CD14-positive monocyte (primary cell): ENCODE measurements at regions not wholly inside any gene's neighbourhood (a gene's known extent, or its start where the extent isn't known, plus 50 kb on each side); places are given as distances from the start of the nearest gene placed in this dataset.

ENCODE experiments used
- DNase-seq, 3 donors: peaks; one replicate each; pipeline ENCODE4 v3.0.0-alpha.2; 2011 to 2022
- H2AFZ ChIP-seq: 2 replicates; pipeline ENCODE4 v1.6.0; 2012; ENCODE audit warnings: mild to moderate bottlenecking, low read depth, low read length, inconsistent platforms; ENCODE audit not compliant: insufficient read depth, poor library complexity, severe bottlenecking
- H3K27ac ChIP-seq, 2 donors: 1 replicate in 1 of 2; 2 replicates in 1 of 2; pipeline ENCODE4 v1.5.1; 2012 to 2013; ENCODE audit warnings: low read length in 2 of 2, control low read depth in 1 of 2, inconsistent platforms in 1 of 2, low read depth in 1 of 2, mild to moderate bottlenecking in 1 of 2
- H3K27me3 ChIP-seq, 2 donors: one replicate each; pipeline versions ENCODE4 v1.6.0 to v1.6.1; 2011 to 2013; ENCODE audit warnings: low read length in 2 of 2; ENCODE audit not compliant: control insufficient read depth in 2 of 2, insufficient read depth in 2 of 2
- H3K36me3 ChIP-seq, 2 donors: replicated peaks in 1 of 2; 1 replicate in 1 of 2; 2 replicates in 1 of 2; pipeline versions ENCODE4 v1.5.1 to v1.6.1; 2012 to 2013; ENCODE audit warnings: low read length in 2 of 2, control low read depth in 1 of 2, inconsistent platforms in 1 of 2, mild to moderate bottlenecking in 1 of 2; ENCODE audit not compliant: insufficient read depth in 2 of 2, control insufficient read depth in 1 of 2
- H3K4me1 ChIP-seq, 2 donors: 1 replicate in 1 of 2; 2 replicates in 1 of 2; pipeline versions ENCODE4 v1.5.1 to v1.6.1; 2012 to 2013; ENCODE audit warnings: low read length in 2 of 2, control low read depth in 1 of 2, inconsistent platforms in 1 of 2, mild to moderate bottlenecking in 1 of 2, moderate library complexity in 1 of 2; ENCODE audit not compliant: insufficient read depth in 2 of 2, control insufficient read depth in 1 of 2
- H3K4me2 ChIP-seq: replicated peaks from 2 replicates; pipeline ENCODE3; 2012; ENCODE audit warnings: low read length, moderate library complexity, mild to moderate bottlenecking; ENCODE audit not compliant: poor library complexity, severe bottlenecking; ENCODE audit errors: extremely low read depth
- H3K4me3 ChIP-seq, 3 experiments: fragments of 200-600 bp in 1 of 3; sonication (generic) in 1 of 3; replicated peaks in 1 of 3; 1 replicate in 2 of 3; 2 replicates in 1 of 3; pipeline ENCODE4 v1.5.1; 2011 to 2013; ENCODE audit warnings: low read length in 3 of 3, mild to moderate bottlenecking in 3 of 3, control low read depth in 2 of 3, low read depth in 2 of 3, inconsistent platforms in 1 of 3, moderate library complexity in 1 of 3
- H3K79me2 ChIP-seq: 2 replicates; pipeline ENCODE4 v1.6.0; 2012; ENCODE audit warnings: mild to moderate bottlenecking, control low read depth, inconsistent platforms, low read length, moderate library complexity; ENCODE audit not compliant: insufficient read depth
- H3K9ac ChIP-seq: 2 replicates; pipeline ENCODE4 v1.6.0; 2017; ENCODE audit warnings: low read length, mild to moderate bottlenecking; ENCODE audit not compliant: insufficient read depth, poor library complexity, severe bottlenecking
- H3K9me3 ChIP-seq, 2 donors: replicated peaks in 1 of 2; 1 replicate in 1 of 2; 2 replicates in 1 of 2; pipeline versions ENCODE4 v1.5.1 to v1.6.1; 2012 to 2013; ENCODE audit warnings: low read length in 2 of 2, control low read depth in 1 of 2; ENCODE audit not compliant: control insufficient read depth in 1 of 2, insufficient read depth in 1 of 2
- H4K20me1 ChIP-seq: 2 replicates; pipeline ENCODE4 v1.6.0; 2012; ENCODE audit warnings: mild to moderate bottlenecking, low read length, control low read depth, moderate library complexity; ENCODE audit not compliant: insufficient read depth
- H3K27ac Mint-ChIP-seq, 7 donors: one replicate each; pipeline ENCODE4 v1.8.0; 2020; ENCODE audit warnings: mild to moderate bottlenecking in 7 of 7, mixed read lengths in 7 of 7, moderate library complexity in 6 of 7, inconsistent platforms in 2 of 7
- H3K27me3 Mint-ChIP-seq, 3 donors: one replicate each; pipeline ENCODE4 v1.8.0; 2021 to 2022; ENCODE audit warnings: low read depth in 3 of 3, mild to moderate bottlenecking in 3 of 3, mixed read lengths in 3 of 3, moderate library complexity in 3 of 3, inconsistent platforms in 1 of 3
- H3K36me3 Mint-ChIP-seq, 2 donors: one replicate each; pipeline ENCODE4 v1.8.0; 2020; ENCODE audit warnings: mixed read lengths in 2 of 2, inconsistent platforms in 1 of 2, mild to moderate bottlenecking in 1 of 2
- H3K4me1 Mint-ChIP-seq: one replicate; pipeline ENCODE4 v1.8.0; 2020; ENCODE audit warnings: mild to moderate bottlenecking, mixed read lengths
- H3K4me3 Mint-ChIP-seq, 2 donors: one replicate each; pipeline ENCODE4 v1.8.0; 2020; ENCODE audit warnings: mild to moderate bottlenecking in 2 of 2, mixed read lengths in 2 of 2, moderate library complexity in 1 of 2
- H3K9me3 Mint-ChIP-seq, 7 donors: one replicate each; pipeline ENCODE4 v1.8.0; 2020 to 2022; ENCODE audit warnings: mixed read lengths in 7 of 7, mild to moderate bottlenecking in 6 of 7, moderate library complexity in 6 of 7, inconsistent platforms in 2 of 7
- CTCF ChIP-seq: fragments of 200-600 bp; IDR thresholded peaks from one replicate; pipeline ENCODE4 v1.8.0; 2022; ENCODE audit warnings: antibody characterized with exemption, mild to moderate bottlenecking
- WGBS: methylation state at CpG from one replicate; pipeline ENCODE4 v1.1.5; 2013; ENCODE audit warnings: missing lambda C conversion rate; ENCODE audit not compliant: insufficient coverage; 5-methylcytosine and 5-hydroxymethylcytosine counted together
- intact Hi-C, 2 donors: fragments of 100-400 bp; cut with micrococcal nuclease; formaldehyde crosslinking; loops; one replicate each; pipeline versions ENCODE4 v1.15.0 to v1.15.1; 2023

GRCh38 chr3:104669083-104669482 is 697.6 kb upstream of the ALCAM start:
- H3K27me3 ChIP-seq: no peaks in the 10 kb centered on the region
- intact Hi-C loops: no loop called here
- Mint-ChIP-seq H3K36me3 (no peaks in the 10 kb centered on the region), H3K27me3 (peaks cover 0 to 2% (median 1%) of the 10 kb centered on the region in 3 donors), H3K4me1 (no peaks in the 10 kb centered on the region), H3K27ac (no peak overlapping the region), H3K4me3 (no peak overlapping the region), H3K9me3 (peaks cover 0 to 7% (median 2%) of the 10 kb centered on the region in 7 donors)
- no peak overlapping the region for H3K4me3 ChIP-seq
- TF ChIP-seq CTCF: no peak
- H2AFZ ChIP-seq: no peak overlapping the region
- DNase-seq: no peak
- no peaks in the 10 kb centered on the region for H4K20me1 ChIP-seq
- H3K4me2 ChIP-seq: no peak overlapping the region
- H3K4me1 ChIP-seq: no peaks in the 10 kb centered on the region
- no peaks in the 10 kb centered on the region for H3K79me2 ChIP-seq
- H3K36me3 ChIP-seq: no peaks in the 10 kb centered on the region
- no peaks in the 10 kb centered on the region for H3K9me3 ChIP-seq
- H3K27ac ChIP-seq: no peak overlapping the region
- no CpG with 5 or more reads among the region's 5 CpGs for WGBS
- no peak overlapping the region for H3K9ac ChIP-seq

GRCh38 chr3:104672331-104672730 is 694.4 kb upstream of the ALCAM start:
- intact Hi-C loops: no loop called here
- no peaks in the 10 kb centered on the region for H4K20me1 ChIP-seq
- H3K4me3 ChIP-seq: no peak overlapping the region
- H3K9me3 ChIP-seq: peaks cover 0 to 9% of the 10 kb centered on the region in 2 donors
- H3K9me3 Mint-ChIP-seq: peaks cover 0 to 5% (median 0%) of the 10 kb centered on the region in 7 donors
- H3K27me3 ChIP-seq: no peaks in the 10 kb centered on the region
- DNase-seq: no peak
- no peak overlapping the region for H3K9ac ChIP-seq
- no peak overlapping the region for H3K27ac ChIP-seq
- no peaks in the 10 kb centered on the region for H3K79me2 ChIP-seq
- no peaks in the 10 kb centered on the region for H3K4me1 ChIP-seq
- peaks cover 0 to 2% (median 1%) of the 10 kb centered on the region in 3 donors for H3K27me3 Mint-ChIP-seq
- 81% methylated on average over 4 of the region's 5 CpGs for WGBS
- no peak overlapping the region for H2AFZ ChIP-seq
- H3K36me3 Mint-ChIP-seq: no peaks in the 10 kb centered on the region
- H3K4me1 Mint-ChIP-seq: no peaks in the 10 kb centered on the region
- no peak overlapping the region for H3K4me3 Mint-ChIP-seq
- no peak for TF ChIP-seq CTCF
- H3K27ac Mint-ChIP-seq: no peak overlapping the region
- H3K4me2 ChIP-seq: no peak overlapping the region
- H3K36me3 ChIP-seq: no peaks in the 10 kb centered on the region
